CD4-positive, alpha-beta T cell treated with Interleukin-1 beta for 1 hour (primary cell): ENCODE measurements at regions not wholly inside any gene's neighbourhood (a gene's known extent, or its start where the extent isn't known, plus 50 kb on each side); places are given as distances from the start of the nearest gene placed in this dataset.

Experiments
- DNase-seq, 2 donors: peaks; one replicate each; pipeline ENCODE4 v3.0.0-alpha.2; 2020 to 2022

DNA sequence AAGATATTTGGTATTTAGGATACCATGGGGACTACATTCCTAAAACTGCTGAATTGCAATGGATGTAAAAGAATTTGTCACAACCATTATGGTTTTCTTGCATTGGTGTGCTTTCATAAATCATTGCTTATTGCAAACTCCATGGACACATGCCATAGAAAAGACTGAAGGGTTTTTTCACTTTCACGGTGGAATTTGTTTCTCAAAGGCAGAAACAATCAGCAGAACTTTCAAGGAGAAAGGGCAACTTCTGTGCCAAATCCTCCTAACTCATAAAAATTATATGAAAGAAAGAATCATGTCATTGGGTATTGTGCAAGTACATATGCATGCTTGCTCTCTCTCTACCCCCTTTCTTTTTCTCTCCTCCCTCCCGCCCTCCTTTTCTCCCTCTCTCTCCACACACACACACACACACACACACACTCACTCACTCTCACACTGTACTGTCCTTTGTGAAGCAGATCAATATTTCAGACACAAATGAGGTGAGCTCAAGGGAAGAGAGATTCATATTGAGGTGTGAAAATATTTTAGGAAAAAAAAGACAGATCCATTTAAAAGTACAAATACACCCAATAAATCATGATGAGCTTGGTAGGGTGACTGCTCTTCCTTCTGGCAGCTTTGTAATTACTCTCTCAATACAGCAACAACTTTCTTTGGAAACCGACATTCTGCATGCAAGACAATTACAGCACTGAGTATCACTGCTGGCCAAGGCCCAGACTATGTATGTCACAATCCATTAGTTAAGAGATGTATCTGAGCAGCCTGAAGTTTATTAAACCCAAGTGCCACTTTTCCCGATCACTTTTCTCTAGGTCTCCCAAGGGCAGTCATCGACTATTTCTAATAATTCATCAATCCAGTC, 492.6 kb downstream of the TUSC7 start:
- DNase-seq = no peak

DNA sequence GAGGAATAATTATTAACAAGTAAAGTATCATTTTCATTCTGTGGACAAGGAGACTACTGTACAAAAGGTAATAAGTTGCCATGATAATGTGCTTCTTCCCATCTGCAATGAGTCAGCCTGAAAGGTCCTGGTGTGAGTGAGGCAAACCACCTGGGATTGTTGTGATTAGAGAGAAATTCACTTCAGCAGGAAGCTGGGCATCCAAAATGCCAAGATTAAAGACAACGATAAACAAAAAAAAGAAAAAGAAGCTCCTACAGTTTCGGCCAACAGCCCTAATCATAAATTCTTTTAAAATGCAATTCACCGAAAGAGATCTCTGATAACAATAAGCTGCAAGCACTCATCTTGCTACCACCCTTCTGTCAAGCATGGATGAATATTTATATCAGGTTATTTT, 507.8 kb downstream of the TUSC7 start:
- no peak for DNase-seq

DNA sequence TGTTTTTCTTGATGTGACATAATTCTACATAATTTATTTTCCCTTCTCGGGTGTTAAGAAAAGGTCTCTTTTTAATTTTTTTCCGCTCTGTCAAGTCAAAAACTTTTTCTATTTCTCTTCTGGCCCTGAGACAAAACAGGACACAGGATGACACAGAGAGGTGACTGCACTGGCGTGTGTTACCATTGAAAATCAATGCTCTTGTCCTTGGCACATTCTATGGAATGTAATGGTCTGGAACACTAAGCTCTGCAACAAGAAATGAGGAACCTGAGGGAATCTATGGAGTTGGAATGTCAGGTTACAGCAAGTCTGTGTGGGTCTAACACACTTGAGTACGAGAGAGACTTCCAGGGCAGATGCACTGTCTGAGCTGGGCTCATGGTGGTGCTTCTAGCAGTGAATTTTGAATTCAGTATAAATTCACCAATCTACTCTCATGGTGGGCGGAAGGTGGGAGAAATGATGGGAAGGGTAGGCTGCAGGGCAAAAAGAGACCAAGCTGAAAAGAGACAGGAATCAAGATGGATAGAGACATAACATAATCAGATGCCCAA, 508.3 kb downstream of the TUSC7 start:
- DNase-seq = no peak

DNA sequence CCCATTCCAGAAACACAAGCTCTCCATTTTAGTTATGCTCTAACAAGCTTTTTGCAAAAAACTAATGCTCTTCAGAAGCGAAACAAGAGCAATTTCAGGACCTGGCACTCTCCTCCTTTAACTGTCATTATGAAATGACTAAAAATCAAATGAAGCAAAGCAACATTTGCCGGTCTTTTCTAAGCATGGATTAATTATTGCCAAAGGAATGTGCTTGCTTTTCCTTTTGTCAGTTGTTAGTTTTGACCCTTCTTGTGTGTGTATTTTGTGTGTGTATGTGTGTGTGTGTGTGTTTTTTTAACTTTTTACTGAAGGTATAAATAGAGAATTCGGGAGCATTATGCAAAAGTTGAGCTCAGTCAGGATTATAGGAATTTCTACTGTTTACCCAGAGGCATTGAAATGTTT, 509.1 kb downstream of the TUSC7 start:
- no peak for DNase-seq

DNA sequence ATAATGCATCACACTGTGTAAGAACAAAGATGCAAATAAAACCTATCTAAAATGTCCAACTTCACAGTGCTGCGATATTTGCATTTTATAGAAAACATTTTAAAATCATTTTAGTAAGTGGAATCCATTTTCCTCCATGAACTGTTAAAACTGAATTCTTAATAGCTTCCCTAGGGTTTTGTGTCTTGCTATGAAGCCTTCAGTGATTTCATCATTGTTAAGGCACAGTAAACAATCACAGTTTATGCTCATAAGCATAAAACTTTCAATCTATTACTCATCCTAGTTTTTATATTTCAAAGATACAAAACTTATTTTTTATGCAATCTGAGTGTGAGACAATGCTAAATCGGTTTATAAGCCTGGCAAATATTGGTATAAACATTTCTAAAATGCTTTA, 509.7 kb downstream of the TUSC7 start:
- no peak for DNase-seq

DNA sequence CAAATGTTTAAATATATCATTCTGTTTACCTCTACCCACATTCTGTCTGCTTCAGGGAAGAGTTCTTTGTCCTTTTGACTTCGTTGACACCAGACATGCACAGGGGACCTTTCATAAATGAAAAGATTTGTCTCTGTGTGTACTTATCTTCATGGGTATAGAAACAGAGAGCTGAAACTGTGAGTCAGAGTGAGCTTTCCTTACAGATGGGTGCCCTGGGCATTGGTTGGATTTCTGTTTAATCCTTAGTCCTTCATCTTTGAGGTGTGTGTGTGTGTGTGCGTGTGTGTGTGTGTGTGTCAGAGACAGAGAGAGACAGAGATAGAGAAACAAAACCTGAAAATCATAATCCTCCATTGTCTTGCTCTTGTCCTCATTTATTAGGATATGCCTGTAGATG, 517.4 kb downstream of the TUSC7 start:
- DNase-seq = no peak

DNA sequence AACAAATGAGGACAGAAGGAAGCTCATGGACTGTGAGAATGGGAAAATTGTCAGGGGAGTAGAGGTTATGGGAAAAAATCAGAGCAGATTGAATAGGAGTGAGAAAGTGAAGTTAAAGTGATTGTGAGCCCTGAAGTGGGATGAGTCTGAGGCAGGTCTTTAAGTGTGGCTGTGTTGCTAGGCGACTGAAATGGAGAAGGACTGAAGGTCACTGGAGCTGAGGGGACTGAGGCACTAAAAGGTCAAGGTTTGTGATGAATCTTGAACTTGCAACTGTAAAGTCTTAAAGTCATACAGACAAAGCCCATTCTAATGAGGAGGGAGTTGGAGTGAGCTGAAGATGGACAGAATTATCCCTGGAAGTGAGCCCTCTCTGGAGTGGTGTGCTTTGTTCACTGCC, 518.9 kb downstream of the TUSC7 start:
- DNase-seq = no peak

DNA sequence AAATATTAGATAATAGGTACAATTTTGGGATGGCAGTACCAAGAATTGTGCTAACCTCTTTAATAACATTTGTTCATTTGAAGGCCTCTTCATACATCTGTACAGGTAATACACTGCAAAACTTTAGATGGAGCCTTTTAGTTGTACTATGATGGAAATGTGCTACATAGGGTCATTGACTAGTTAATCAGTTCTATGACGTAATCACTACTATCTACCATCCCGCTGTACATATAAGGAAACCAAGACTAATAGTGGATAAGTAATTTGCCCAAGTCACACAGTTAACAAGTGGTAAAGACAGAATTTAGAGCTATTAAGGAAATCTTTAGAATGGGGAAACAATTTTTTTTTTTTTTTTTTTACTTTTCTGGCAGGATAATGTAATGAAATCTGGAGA, 521.3 kb downstream of the TUSC7 start:
- DNase-seq = no peak

DNA sequence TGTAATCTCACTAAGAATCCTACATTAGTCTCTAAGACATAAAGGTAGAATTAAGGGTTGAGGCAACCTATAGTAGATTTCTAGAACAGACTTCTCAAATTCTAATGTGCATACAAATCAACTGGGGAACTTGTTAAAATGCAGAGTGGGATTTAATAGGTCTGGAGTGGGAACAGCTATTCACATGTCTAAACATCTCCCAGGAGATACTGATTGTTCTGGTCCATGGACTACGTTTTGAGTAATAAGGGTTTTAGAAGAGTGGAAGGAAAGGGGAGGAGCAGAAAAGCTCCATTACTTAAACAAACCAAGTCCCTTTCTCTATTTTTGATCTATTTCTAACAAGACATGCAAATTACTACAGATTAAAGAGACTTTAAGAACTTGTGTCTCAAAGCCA, 524.8 kb downstream of the TUSC7 start:
- no peak for DNase-seq

DNA sequence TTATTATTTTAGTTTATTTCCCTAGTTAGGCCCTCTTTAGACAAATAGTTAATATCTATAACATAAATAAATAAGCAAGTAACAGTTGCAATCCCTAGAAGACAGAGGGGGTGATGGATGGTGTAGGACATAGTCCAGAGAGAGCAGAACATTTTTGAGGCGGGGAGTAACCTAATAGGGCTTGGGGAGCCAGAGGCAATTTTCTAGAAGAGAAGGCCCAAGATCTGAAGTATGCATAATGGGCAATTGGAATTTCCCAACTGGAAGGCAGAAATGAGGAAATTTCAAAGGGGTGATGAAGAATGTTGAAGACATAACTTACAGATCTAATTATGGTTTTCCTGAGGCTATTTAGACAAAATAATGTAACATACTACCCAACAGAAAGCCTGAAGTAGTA, 525.7 kb downstream of the TUSC7 start:
- no peak for DNase-seq

DNA sequence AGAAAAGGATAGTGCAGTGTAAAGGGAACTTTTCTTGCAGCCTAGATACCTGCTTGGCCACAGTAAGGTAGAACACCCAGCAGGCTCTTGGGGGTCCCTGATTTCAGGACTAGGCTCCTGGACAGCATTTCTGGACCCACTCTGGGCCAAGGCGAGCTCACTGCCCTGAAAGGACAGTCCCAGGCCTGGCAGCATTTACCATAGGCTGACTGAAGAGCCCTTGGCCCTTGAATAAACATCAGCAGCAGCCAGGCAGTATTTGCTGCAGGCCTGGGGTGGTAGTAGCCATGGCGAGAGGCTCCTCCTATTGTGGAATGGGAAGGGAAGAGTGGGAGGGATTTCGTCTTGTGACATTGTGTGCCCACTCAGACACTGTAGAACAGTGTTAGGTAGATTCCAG, 529.2 kb downstream of the TUSC7 start:
- no peak for DNase-seq

DNA sequence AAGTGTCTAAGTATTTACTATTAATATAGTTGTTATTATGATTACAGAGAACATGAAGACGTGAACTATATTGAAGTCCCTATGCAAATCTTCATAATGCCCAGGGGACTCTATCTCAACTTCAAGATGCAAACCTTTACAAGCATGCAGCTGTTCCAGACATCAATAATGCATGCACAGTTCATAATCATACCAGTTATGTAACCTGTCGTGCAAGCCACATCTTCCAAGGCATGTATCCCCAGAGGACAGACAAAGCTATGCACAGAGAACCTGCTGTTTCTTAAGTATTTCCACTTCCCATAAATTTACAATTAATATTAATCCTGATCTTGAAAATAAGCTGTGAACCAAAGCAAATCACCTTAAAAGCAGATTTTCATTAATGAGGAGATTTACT, 534.1 kb downstream of the TUSC7 start:
- DNase-seq = no peak

DNA sequence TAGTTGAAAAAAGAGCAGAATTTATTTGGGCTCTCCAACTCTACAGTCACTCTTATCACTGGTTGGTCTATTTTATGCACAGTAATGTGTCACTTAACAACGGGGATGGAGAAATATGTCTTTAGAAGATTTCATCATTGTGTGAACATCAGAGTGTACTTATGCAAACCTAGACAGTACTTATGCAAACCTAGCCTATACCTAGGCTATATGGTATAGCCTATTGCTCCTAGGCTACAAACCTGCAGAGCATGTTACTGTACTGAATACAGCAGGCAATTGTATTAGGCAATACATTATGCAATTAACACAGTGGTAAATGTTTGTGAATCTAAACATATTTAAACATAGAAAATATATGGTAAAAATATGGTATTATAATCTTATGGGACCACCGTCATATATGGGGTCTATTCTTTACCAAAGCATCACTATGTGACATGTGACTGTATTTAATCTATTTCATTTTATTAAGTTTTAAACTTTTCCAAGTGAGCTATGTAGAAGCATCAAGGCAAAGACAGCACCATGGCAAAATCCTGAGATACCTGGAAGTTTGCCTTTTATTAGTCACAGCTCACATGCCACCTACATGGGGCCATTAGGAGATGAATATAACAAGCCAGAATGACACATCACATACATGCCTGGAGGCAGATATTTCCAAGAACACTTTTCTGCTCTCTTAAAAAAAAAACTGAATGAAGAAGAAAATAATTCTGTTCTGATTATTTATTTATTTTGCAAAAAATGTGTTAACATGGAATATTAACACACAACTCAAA, 537.4 kb downstream of the TUSC7 start:
- no peak for DNase-seq

DNA sequence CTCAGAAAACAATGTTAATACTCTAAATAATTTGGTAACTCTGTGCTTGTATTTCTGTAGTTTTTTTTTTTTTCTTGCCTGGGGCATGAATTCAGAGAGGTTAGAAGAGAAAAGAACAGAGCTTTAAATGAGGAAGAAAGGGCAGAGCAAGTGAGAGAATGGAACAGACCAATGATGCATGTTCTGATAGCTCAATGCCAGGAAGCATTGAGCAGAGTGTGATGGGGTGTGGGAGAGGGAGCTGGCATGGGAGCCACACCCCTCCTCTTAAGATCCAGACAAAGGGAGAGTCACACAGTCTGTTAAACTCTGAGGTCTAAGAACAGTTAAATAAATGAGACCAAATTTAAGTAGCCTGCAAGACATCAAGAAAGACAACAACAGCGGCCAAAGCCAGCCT, 538.6 kb downstream of the TUSC7 start:
- DNase-seq = no peak

DNA sequence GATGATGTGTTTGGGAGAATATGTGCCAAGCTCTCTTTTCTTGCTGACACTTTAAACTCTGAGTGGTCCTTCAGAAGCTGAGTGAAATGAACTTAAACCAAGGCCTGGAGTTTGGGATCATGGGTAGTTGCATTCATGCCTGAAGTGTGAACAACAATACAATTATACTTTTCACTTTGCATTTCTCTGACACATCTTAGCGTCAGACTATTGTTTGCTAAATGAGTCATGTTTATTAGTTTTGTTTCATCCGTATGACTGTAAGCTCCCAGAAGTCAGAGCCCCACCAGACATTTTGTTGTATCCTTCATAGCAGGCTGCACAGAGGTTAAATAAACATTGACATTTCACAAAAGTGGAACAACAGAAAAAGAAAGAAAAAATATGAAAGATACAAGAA, 542.6 kb downstream of the TUSC7 start:
- no peak for DNase-seq

DNA sequence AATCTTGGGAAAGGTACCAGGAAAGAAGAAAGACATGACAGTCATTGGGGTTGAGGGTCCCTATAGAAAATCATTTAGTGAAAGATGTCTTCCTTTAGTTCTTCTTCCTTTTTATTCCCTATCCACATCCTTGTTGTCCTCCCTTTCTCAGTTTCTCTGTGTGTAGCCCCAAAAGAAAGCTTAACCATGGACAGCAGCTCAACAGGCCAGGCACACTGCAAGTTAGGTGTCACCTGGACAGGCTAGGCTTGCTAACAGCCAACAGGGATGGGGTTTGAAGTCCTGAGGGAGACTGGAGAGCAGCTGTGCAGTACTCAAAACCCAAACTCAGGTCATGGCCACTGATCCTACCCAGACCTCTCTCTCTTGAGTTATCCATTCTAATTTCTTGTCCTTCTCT, 543.1 kb downstream of the TUSC7 start:
- DNase-seq = no peak

DNA sequence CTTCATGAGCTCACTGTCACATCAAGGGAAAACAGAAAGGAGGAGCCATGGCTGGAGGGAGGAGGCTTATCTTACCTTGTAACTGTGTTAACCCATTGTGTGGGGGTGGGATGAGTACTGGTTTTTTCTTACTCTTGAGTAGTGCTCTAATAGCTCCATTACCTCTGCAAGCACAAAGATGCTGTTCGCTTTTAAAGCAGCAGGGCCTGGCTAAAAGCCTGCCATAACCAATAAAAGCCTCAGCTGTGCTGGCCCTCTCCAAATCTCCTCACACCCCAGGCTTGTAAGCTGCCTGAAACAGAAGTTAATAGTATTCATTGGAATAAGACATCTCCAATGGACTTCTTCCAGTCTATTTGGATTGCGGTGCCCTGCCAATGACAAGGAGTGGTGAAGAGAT, 544.1 kb downstream of the TUSC7 start:
- no peak for DNase-seq

DNA sequence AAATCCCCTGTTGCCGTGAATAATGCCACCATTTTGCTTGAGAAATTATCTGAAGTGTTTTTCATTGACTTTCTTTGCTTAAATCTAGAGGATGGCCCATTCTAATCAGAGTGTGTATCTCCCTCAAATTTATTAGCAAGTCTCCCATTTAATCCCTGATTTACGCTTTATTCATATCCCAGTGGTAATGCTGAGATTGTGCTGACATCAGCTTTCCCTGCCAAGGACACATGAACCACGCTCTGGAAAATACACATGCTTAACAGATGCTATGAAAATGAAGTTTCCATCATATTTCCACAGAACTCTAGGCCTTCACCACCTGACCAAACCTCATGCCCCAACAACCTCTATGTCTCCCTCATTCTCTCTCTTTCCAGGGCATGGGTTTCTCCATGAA, 545.4 kb downstream of the TUSC7 start:
- no peak for DNase-seq

DNA sequence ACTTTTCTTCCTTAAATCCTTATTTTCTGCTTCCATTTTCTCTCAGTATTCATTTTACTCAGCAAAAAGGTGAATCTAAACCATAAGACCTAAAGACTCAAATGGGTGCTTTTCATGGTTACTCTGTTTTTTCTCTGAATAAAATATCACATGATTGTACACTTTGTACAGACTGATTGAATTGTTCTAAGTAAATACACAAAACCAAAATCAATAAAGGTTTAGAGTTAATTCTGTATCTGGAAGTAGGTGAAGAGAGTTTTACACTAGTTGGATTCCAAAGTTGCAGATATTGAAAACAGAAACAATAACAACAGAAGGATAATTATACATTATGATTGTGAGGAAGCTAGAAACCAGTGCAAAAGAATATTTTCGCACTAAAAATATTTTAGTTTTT, 546.2 kb downstream of the TUSC7 start:
- no peak for DNase-seq

DNA sequence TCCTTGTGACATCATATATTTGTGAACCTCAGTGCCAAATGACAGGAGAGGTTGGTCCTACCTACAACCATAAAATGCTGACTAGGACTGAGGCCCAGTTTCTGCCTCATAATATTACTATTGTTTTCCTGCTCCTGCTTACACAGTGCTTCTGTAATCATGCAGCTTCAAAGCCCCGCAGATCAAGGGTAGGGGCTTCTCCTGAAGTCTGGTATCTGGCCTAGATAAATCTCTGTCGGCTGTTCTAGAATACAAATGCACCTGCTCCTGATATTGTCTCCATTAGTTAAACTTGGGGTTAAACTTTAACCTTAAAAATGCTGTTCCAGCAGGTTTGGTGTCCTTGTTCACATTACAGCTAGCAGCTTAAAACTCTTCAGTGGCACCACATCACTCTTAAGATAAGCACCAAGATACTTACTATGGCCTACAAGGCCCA, 552.4 kb downstream of the TUSC7 start:
- DNase-seq = no peak

DNA sequence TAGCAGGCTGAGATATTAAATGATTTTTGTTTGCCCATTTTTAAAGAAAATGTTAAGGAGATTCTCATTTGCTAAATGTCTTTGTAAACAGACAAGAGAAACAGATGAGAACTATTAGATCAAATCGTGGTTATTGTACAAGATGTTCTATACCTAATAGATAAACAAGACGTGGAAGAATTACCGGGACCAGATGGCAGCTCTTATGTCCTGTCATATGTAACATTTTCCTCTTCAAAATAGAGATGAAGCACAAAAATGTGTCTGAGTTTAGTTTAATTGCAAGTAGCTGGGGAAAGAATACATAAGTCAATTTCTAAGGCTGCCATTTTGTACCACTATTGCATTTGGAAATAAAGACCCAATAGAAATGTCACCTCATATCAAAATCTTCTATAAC, 553.7 kb downstream of the TUSC7 start:
- DNase-seq = no peak

DNA sequence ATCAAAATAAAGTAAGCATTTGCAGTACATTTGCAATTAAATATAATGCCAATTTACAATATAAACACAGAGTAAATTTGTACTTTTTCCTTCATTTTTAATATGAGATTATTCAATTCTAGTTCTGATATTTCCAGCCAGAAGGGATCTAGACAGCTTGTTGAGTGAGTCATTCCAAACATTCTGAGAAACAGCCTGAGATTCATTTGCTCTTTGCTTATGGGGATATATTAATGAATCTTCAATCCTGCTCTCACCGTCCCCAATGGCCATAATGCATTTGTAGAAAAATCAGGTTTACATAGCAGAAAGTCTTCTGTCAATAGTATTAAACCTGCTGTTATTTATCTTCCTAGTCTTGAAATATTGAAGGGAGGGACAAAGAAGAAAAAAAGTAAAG, 554.2 kb downstream of the TUSC7 start:
- no peak for DNase-seq

DNA sequence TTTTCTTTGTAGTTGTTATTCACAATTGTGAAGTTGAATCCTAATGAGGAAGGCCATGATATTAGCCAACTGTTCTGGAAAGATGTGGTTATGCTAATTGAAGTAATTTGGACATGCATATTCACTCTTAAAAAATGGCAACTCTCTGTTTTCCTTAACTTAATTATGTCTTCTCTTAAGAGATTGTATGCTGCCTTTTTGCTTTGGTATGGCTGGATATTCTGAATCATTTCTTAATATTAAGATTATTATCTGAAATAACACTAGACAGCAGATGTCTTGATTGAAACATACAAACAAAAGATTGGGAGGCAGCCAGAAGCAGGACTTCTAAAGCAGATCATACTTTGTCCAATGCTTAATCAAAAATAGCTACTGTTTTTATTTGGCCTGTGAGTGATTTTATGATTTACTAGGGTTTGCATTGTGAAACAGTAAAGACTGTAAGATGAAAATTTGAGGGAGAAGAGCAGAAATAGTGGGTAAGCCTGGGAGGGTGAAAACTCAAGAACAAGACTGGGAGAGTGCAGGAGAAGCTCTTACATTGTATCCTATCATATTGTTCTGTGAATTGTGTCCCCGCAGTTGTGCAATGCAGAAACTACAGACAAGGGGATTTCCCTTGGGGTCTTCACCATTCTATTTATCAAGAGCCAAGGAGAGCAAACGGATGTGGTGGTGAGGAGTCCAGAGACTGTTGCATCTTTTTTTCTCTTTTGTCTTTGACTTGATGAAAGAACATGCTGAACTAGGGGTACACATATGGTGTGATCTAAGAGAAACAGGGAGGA, 554.8 kb downstream of the TUSC7 start:
- DNase-seq = no peak
